Left lobe of liver (tissue), 2 donors: ENCODE measurements at regions not wholly inside any gene's neighbourhood (a gene's known extent, or its start where the extent isn't known, plus 50 kb on each side); places are given as distances from the start of the nearest gene placed in this dataset.

Source experiments
- ATAC-seq: fragments of 200-7000 bp; cut with Tn5 transposase; one replicate; pipeline ENCODE4 v1.9.1; 2020; ENCODE audit warnings: mild to moderate bottlenecking, moderate library complexity
- DNase-seq: peaks from one replicate; pipeline ENCODE4 v3.0.0-alpha.2; 2020; ENCODE audit warnings: low spot score
- donor health status: DM: no; HTN: no; CAD: no; lungs with moderate emphysema.
- donor health status: DM: no; HTN: yes; CAD: no.

- no peak for DNase-seq
- no peak for ATAC-seq
These were observed 271.3 kb downstream of the PTBP2 start for GRCh38 chr1:96992871-96993270.

- DNase-seq (no peak), ATAC-seq (no peak)
These were observed 273.8 kb downstream of the PTBP2 start for GRCh38 chr1:96995351-96995750.

GRCh38 chr1:96996001-96996400 lies 274.4 kb downstream of the PTBP2 start:
- no peak for ATAC-seq
- DNase-seq = no peak

GRCh38 chr1:96997717-96998116 lies 276.1 kb downstream of the PTBP2 start:
- ATAC-seq (no peak), DNase-seq (no peak)

GRCh38 chr1:96998466-96998865 lies 276.9 kb downstream of the PTBP2 start:
- ATAC-seq = no peak
- DNase-seq = no peak

- ATAC-seq (no peak), DNase-seq (no peak)
These were observed 277.6 kb downstream of the PTBP2 start for GRCh38 chr1:96999191-96999590.

GRCh38 chr1:97004054-97004453 lies 282.5 kb downstream of the PTBP2 start:
- no peak for DNase-seq
- ATAC-seq = no peak

- no peak for ATAC-seq
- DNase-seq = no peak
These were observed 283.2 kb downstream of the PTBP2 start for GRCh38 chr1:97004743-97005142.

GRCh38 chr1:97006044-97006661 lies 284.6 kb downstream of the PTBP2 start:
- no peak for DNase-seq
- no peak for ATAC-seq

- DNase-seq (no peak), ATAC-seq (no peak)
These were observed 286.4 kb downstream of the PTBP2 start for GRCh38 chr1:97007840-97008604.

GRCh38 chr1:97010566-97011264 lies 289.1 kb downstream of the PTBP2 start:
- DNase-seq (no peak), ATAC-seq (no peak)

- ATAC-seq = no peak
- no peak for DNase-seq
These were observed 291.6 kb downstream of the PTBP2 start for GRCh38 chr1:97013136-97013535.

GRCh38 chr1:97013941-97014340 lies 292.4 kb downstream of the PTBP2 start:
- DNase-seq = no peak
- ATAC-seq = no peak

GRCh38 chr1:97014426-97014825 lies 292.8 kb downstream of the PTBP2 start:
- DNase-seq = no peak
- ATAC-seq = no peak

- no peak for DNase-seq
- peak; percentile 62 for ATAC-seq
These were observed 296.3 kb downstream of the PTBP2 start for GRCh38 chr1:97017895-97018294.
